ENCODE measurements at regions not wholly inside any gene's neighbourhood (a gene's known extent, or its start where the extent isn't known, plus 50 kb on each side); places are given as distances from the start of the nearest gene placed in this dataset.

- TF ChIP-seq, protein P1, sequence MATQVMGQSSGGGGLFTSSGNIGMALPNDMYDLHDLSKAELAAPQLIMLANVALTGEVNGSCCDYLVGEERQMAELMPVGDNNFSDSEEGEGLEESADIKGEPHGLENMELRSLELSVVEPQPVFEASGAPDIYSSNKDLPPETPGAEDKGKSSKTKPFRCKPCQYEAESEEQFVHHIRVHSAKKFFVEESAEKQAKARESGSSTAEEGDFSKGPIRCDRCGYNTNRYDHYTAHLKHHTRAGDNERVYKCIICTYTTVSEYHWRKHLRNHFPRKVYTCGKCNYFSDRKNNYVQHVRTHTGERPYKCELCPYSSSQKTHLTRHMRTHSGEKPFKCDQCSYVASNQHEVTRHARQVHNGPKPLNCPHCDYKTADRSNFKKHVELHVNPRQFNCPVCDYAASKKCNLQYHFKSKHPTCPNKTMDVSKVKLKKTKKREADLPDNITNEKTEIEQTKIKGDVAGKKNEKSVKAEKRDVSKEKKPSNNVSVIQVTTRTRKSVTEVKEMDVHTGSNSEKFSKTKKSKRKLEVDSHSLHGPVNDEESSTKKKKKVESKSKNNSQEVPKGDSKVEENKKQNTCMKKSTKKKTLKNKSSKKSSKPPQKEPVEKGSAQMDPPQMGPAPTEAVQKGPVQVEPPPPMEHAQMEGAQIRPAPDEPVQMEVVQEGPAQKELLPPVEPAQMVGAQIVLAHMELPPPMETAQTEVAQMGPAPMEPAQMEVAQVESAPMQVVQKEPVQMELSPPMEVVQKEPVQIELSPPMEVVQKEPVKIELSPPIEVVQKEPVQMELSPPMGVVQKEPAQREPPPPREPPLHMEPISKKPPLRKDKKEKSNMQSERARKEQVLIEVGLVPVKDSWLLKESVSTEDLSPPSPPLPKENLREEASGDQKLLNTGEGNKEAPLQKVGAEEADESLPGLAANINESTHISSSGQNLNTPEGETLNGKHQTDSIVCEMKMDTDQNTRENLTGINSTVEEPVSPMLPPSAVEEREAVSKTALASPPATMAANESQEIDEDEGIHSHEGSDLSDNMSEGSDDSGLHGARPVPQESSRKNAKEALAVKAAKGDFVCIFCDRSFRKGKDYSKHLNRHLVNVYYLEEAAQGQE (IDR thresholded peaks at IDR 0.05; ENCODE audit: low read depth) = no peak
- TF ChIP-seq, protein P2, sequence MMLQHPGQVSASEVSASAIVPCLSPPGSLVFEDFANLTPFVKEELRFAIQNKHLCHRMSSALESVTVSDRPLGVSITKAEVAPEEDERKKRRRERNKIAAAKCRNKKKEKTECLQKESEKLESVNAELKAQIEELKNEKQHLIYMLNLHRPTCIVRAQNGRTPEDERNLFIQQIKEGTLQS (IDR thresholded peaks at IDR 0.05) = no peak
- TF ChIP-seq EGR1 (IDR thresholded peaks at IDR 0.05; ENCODE audit: low read depth) = no peak
Measured at GRCh38 chr17:79233916-79234551, 159.4 kb downstream of the ENGASE start (continued).

- no peak for TF ChIP-seq FOSL1 (IDR thresholded peaks at IDR 0.05; ENCODE audit: low read depth)
- no peak for TF ChIP-seq SP1 (IDR thresholded peaks at IDR 0.05; ENCODE audit: low read depth)
- TF ChIP-seq MAX (IDR thresholded peaks at IDR 0.05) = no peak
- TF ChIP-seq ZBTB33 (IDR thresholded peaks at IDR 0.05; ENCODE audit: extremely low read depth, insufficient replicate concordance, low read length) = no peak
- TF ChIP-seq RAD21 (IDR thresholded peaks at IDR 0.05; ENCODE audit: low read depth) = no peak
- no peak for TF ChIP-seq POLR2AphosphoS5 (IDR thresholded peaks at IDR 0.05; ENCODE audit: low read depth, low read length)
- TF ChIP-seq ZNF274 (IDR thresholded peaks at IDR 0.05; ENCODE audit: low read depth, low read length) = no peak
- TF ChIP-seq ELF1 (IDR thresholded peaks at IDR 0.05; ENCODE audit: borderline replicate concordance, low read depth) = no peak
- no peak for TF ChIP-seq ZFX (IDR thresholded peaks at IDR 0.05)
- no peak for TF ChIP-seq JUND (IDR thresholded peaks at IDR 0.05)
- TF ChIP-seq EZH2 (IDR thresholded peaks at IDR 0.05) = no peak
- TF ChIP-seq CBX3 (IDR thresholded peaks at IDR 0.05; ENCODE audit: low read depth) = no peak
- no peak for TF ChIP-seq CEBPB (IDR thresholded peaks at IDR 0.05; ENCODE audit: low read depth)
- TF ChIP-seq EGR1 (IDR thresholded peaks at IDR 0.05; ENCODE audit: low read depth) = no peak
- BruUV-seq (replicated peaks) = no TSS peak
- H3K27me3 ChIP-seq (ENCODE audit: insufficient read depth, low read length) = no peaks in the 10 kb centered on the region
Measured at GRCh38 chr17:79232957-79233356, 158.3 kb downstream of the ENGASE start.

More at GRCh38 chr17:79232957-79233356, 158.3 kb downstream of the ENGASE start:
- intact Hi-C loops (cut with micrococcal nuclease) = no loop called here
- ChIA-PET POLR2A (interaction anchor here (0.6 kb wide), 1 partner anchor 166 kb away, joined by 3 read pairs; no protein-coding TSS in a partner anchor), CTCF (interaction anchor here (0.7 kb wide), 1 partner anchor 93 kb away, joined by 3 read pairs; no protein-coding TSS in a partner anchor), RAD21 (ENCODE audit: low non-redundant PET in 1 of 2, low total read pairs in 2 of 2, uncharacterized antibody in 2 of 2, unreplicated experiment in 2 of 2) (no interaction called here)
- no peaks in the 10 kb centered on the region for H3K9me2 ChIP-seq (ENCODE audit: insufficient read depth)
- H3K9ac ChIP-seq (ENCODE audit: low read length) = no peak overlapping the region
- H2AFZ ChIP-seq (ENCODE audit: low read depth, low read length, poor library complexity, severe bottlenecking) = no peak overlapping the region
- no peaks in the 10 kb centered on the region for H3K79me2 ChIP-seq (ENCODE audit: insufficient read depth, low read length)
- ATAC-seq (no peak), DNase-seq (ENCODE audit: low read depth, low spot score) (no peak)
- peaks cover 0 to 9% of the 10 kb centered on the region in 2 experiments; a peak in 1 of 4 replicates for H3K4me1 ChIP-seq (ENCODE audit: control insufficient read depth in 1 of 2, insufficient read depth in 2 of 2, low read length in 2 of 2)
- H3K4me3 ChIP-seq (replicated peaks in 1 of 2; ENCODE audit: low read depth in 1 of 2, low read length in 2 of 2) = no peak overlapping the region
- H3K4me2 ChIP-seq (ENCODE audit: low read length) = no peak overlapping the region
- no peaks in the 10 kb centered on the region for H3K36me3 ChIP-seq (ENCODE audit: control insufficient read depth in 1 of 2, insufficient read depth in 2 of 2, low read length in 2 of 2)
- no peaks in the 10 kb centered on the region for H4K20me1 ChIP-seq (ENCODE audit: insufficient read depth)
- no peak overlapping the region for H3K27ac ChIP-seq (ENCODE audit: low read depth, low read length)
- H3K9me3 ChIP-seq (ENCODE audit: control insufficient read depth in 1 of 2, insufficient read depth in 1 of 2, low read depth in 1 of 2, low read length in 2 of 2) = no peaks in the 10 kb centered on the region
